ENCODE measurements at regions not wholly inside any gene's neighbourhood (a gene's known extent, or its start where the extent isn't known, plus 50 kb on each side); places are given as distances from the start of the nearest gene placed in this dataset.

DNA sequence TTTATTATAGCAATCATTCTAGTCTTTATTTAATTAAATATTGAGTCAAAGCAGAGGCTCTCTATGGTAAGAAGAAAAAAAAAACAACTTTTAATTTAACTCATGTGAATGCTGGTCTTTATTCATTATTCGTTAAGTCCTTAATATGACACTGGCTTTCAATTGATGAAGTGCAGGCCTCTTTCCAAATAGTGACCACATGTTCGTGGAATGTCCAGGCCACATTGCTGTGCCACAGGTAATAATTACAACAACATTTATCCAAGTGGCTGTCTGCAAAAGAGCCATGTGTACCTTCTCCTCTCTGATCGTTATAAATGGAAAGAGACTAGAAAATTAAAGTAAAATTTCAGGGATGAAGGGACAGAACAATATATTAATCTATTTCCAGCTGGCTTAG lies 220.1 kb upstream of the PABPC4L start:
- TF ChIP-seq, protein P1, sequence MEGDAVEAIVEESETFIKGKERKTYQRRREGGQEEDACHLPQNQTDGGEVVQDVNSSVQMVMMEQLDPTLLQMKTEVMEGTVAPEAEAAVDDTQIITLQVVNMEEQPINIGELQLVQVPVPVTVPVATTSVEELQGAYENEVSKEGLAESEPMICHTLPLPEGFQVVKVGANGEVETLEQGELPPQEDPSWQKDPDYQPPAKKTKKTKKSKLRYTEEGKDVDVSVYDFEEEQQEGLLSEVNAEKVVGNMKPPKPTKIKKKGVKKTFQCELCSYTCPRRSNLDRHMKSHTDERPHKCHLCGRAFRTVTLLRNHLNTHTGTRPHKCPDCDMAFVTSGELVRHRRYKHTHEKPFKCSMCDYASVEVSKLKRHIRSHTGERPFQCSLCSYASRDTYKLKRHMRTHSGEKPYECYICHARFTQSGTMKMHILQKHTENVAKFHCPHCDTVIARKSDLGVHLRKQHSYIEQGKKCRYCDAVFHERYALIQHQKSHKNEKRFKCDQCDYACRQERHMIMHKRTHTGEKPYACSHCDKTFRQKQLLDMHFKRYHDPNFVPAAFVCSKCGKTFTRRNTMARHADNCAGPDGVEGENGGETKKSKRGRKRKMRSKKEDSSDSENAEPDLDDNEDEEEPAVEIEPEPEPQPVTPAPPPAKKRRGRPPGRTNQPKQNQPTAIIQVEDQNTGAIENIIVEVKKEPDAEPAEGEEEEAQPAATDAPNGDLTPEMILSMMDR (conservative IDR thresholded peaks at IDR 0.05), result no peak
- TF ChIP-seq ZFX (IDR thresholded peaks at IDR 0.05), result no peak
